Fibroblast of gingiva (primary cell): ENCODE measurements at regions not wholly inside any gene's neighbourhood (a gene's known extent, or its start where the extent isn't known, plus 50 kb on each side); places are given as distances from the start of the nearest gene placed in this dataset.
A peak's percentile ranks its signal among the peaks of the same experiment; 100 is the strongest.

Experiments
- DNase-seq: peaks from one replicate; pipeline ENCODE4 v3.0.0-alpha.2; 2011; ENCODE audit warnings: low read depth

- no peak for DNase-seq
Observed at GRCh38 chr2:164439885-164440284, 181.4 kb downstream of the GRB14 start.

GRCh38 chr2:164439235-164439634, 182.0 kb downstream of the GRB14 start:
- DNase-seq: no peak

GRCh38 chr2:164438490-164439205, 182.6 kb downstream of the GRB14 start:
- DNase-seq: no peak

- DNase-seq: no peak
Observed at GRCh38 chr2:164436131-164436530, 185.2 kb downstream of the GRB14 start.

GRCh38 chr2:164430166-164430783, 191.0 kb downstream of the GRB14 start:
- peak; percentile 49 for DNase-seq

- DNase-seq: no peak
Observed at GRCh38 chr2:164429354-164429753, 191.9 kb downstream of the GRB14 start.

GRCh38 chr2:164427111-164427510, 194.2 kb downstream of the GRB14 start:
- DNase-seq: no peak

- DNase-seq: no peak
Observed at GRCh38 chr2:164420787-164421186, 200.5 kb downstream of the GRB14 start.

- no peak for DNase-seq
Observed at GRCh38 chr2:164412831-164413230, 208.5 kb downstream of the GRB14 start.

- DNase-seq: no peak
Observed at GRCh38 chr2:164389411-164389810, 231.9 kb downstream of the GRB14 start.

GRCh38 chr2:164388511-164388910, 232.8 kb downstream of the GRB14 start:
- DNase-seq: peak; percentile 28

- DNase-seq: no peak
Observed at GRCh38 chr2:164386231-164386630, 235.1 kb downstream of the GRB14 start.

- DNase-seq: no peak
Observed at GRCh38 chr2:164384434-164384833, 236.8 kb downstream of the GRB14 start.

- DNase-seq: no peak
Observed at GRCh38 chr2:164371916-164372315, 249.4 kb downstream of the GRB14 start.

GRCh38 chr2:164369366-164369765, 251.9 kb downstream of the GRB14 start:
- no peak for DNase-seq

GRCh38 chr2:164368896-164369295, 252.4 kb downstream of the GRB14 start:
- no peak for DNase-seq

GRCh38 chr2:164363646-164364045, 257.6 kb downstream of the GRB14 start:
- no peak for DNase-seq

GRCh38 chr2:164351536-164351935, 269.7 kb downstream of the GRB14 start:
- DNase-seq: no peak

- no peak for DNase-seq
Observed at GRCh38 chr2:164335947-164336346, 285.3 kb downstream of the GRB14 start.

- DNase-seq: no peak
Observed at GRCh38 chr2:164335128-164335527, 286.2 kb downstream of the GRB14 start.

GRCh38 chr2:164328310-164328709, 293.0 kb downstream of the GRB14 start:
- DNase-seq: no peak

GRCh38 chr2:164323978-164324377, 297.3 kb downstream of the GRB14 start:
- DNase-seq: no peak

- peak; percentile 25 for DNase-seq
Observed at GRCh38 chr2:164314148-164314547, 307.1 kb downstream of the GRB14 start.

GRCh38 chr2:164306872-164307271, 314.4 kb downstream of the GRB14 start:
- no peak for DNase-seq
